Uterus (tissue), 2 donors: ENCODE measurements at regions not wholly inside any gene's neighbourhood (a gene's known extent, or its start where the extent isn't known, plus 50 kb on each side); places are given as distances from the start of the nearest gene placed in this dataset.

Experiments used
- POLR2A ChIP-seq, 2 donors: fragments of 450-650 bp; IDR thresholded peaks; one replicate each; pipeline ENCODE4 v1.6.1; 2016; ENCODE audit warnings: antibody characterized with exemption in 2 of 2, mild to moderate bottlenecking in 1 of 2, moderate library complexity in 1 of 2
- TF ChIP-seq, protein P1 (sequence below), 4 experiments: fragments of 200-600 bp in 2 of 4; fragments of 450-650 bp in 2 of 4; sonication (generic) in 2 of 4; IDR thresholded peaks; one replicate each; pipeline ENCODE4 v1.5.1; 2016 to 2019; ENCODE audit warnings: antibody characterized with exemption in 4 of 4, mild to moderate bottlenecking in 2 of 4, moderate library complexity in 1 of 4

DNA sequence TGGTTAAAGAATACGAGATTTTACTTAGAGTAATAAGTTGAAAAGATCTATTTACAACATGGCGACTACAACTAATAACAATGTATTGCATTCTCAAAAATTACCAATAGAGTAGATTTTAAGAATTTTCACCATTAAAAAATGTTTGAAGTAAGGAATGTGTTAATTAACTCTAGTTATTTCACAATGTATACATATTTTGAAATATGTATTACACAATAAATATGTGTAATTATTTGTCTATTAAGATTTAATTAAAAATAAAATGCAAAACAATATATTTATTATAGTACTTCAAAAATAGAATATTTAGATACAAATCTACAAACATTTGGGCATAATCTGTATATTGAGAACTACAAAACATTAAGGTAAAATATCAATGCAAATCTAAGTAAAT, 1326.3 kb upstream of the CDH6 start:
- TF ChIP-seq, protein P1, sequence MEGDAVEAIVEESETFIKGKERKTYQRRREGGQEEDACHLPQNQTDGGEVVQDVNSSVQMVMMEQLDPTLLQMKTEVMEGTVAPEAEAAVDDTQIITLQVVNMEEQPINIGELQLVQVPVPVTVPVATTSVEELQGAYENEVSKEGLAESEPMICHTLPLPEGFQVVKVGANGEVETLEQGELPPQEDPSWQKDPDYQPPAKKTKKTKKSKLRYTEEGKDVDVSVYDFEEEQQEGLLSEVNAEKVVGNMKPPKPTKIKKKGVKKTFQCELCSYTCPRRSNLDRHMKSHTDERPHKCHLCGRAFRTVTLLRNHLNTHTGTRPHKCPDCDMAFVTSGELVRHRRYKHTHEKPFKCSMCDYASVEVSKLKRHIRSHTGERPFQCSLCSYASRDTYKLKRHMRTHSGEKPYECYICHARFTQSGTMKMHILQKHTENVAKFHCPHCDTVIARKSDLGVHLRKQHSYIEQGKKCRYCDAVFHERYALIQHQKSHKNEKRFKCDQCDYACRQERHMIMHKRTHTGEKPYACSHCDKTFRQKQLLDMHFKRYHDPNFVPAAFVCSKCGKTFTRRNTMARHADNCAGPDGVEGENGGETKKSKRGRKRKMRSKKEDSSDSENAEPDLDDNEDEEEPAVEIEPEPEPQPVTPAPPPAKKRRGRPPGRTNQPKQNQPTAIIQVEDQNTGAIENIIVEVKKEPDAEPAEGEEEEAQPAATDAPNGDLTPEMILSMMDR (IDR thresholded peaks at IDR 0.05) = no peak
- no peak for TF ChIP-seq POLR2A (IDR thresholded peaks at IDR 0.05)
